OCI-LY1 (cell line): ENCODE measurements at regions not wholly inside any gene's neighbourhood (a gene's known extent, or its start where the extent isn't known, plus 50 kb on each side); places are given as distances from the start of the nearest gene placed in this dataset.
"Not testable (repeated sequence)": the region's sequence is repeated elsewhere in the genome, so short reads cannot be mapped to it uniquely, and the experiment has no call there.

Experiments
- CTCF ChIP-seq: fragments of 200-600 bp; sonication (generic), shearing (Covaris generic); IDR thresholded peaks from 2 replicates; pipeline ENCODE4 v1.5.1; 2017; ENCODE audit warnings: mild to moderate bottlenecking, antibody characterized with exemption, low read length, moderate library complexity, mixed read lengths
- EZH2 ChIP-seq: fragments of 200-600 bp; sonication (generic), shearing (Covaris generic); IDR thresholded peaks from 2 replicates; pipeline ENCODE4 v1.8.0; 2017; ENCODE audit warnings: borderline replicate concordance, mixed run types, mild to moderate bottlenecking, antibody characterized with exemption, low read length, moderate library complexity, mixed read lengths

DNA sequence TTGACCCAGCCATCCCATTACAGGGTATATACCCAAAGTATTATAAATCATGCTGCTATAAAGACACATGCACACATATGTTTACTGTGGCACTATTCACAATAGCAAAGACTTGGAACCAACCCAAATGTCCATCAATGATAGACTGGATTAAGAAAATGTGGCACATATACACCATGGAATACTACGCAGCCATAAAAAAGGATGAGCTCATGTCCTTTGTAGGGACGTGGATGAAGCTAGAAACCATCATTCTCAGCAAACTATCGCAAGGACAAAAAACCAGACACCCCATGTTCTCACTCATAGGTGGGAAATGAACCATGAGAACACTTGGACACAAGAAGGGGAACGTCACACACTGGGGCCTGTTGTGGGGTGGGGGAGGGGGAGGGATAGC is 527.9 kb downstream of the UQCRFS1 start:
- not testable (repeated sequence) for TF ChIP-seq EZH2, CTCF
